ENCODE measurements at regions not wholly inside any gene's neighbourhood (a gene's known extent, or its start where the extent isn't known, plus 50 kb on each side); places are given as distances from the start of the nearest gene placed in this dataset.

DNA sequence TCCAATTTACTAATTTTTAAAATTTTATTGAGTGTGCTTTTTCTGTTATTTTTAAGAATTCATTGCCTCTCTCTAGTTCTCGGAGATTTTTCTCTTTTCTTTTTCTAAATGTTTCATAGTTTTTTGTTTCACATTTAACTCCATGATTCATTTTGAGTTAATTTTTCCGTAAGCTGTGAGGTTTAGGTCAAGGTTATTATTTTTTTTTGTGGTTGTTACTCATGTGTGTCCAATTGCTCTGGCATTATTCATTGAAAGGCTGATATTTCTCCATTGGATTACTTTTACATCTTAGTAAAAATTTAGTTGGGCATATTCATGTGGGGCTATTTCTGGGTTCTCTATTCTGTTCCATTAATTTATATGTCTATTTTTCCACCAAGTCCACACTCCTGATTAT, 220.8 kb downstream of the MID1IP1 start:
- TF ChIP-seq, protein P1, sequence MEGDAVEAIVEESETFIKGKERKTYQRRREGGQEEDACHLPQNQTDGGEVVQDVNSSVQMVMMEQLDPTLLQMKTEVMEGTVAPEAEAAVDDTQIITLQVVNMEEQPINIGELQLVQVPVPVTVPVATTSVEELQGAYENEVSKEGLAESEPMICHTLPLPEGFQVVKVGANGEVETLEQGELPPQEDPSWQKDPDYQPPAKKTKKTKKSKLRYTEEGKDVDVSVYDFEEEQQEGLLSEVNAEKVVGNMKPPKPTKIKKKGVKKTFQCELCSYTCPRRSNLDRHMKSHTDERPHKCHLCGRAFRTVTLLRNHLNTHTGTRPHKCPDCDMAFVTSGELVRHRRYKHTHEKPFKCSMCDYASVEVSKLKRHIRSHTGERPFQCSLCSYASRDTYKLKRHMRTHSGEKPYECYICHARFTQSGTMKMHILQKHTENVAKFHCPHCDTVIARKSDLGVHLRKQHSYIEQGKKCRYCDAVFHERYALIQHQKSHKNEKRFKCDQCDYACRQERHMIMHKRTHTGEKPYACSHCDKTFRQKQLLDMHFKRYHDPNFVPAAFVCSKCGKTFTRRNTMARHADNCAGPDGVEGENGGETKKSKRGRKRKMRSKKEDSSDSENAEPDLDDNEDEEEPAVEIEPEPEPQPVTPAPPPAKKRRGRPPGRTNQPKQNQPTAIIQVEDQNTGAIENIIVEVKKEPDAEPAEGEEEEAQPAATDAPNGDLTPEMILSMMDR (IDR thresholded peaks at IDR 0.05; ENCODE audit: insufficient read depth in 1 of 2, low read depth in 1 of 2, low read length in 1 of 2, severe bottlenecking in 1 of 2, unreplicated experiment in 1 of 2), result no peak
- no peaks in the 10 kb centered on the region for H3K36me3 ChIP-seq (ENCODE audit: control insufficient read depth, insufficient read depth, low read length)
- no TSS peak for BruUV-seq (replicated peaks)
- H3K27me3 ChIP-seq (replicated peaks; ENCODE audit: control insufficient read depth, insufficient read depth, low read length), result no peaks in the 10 kb centered on the region
- Mint-ChIP-seq H3K36me3 (ENCODE audit: insufficient read depth, unreplicated experiment) (no peaks in the 10 kb centered on the region), H3K27me3 (ENCODE audit: insufficient read depth, unreplicated experiment) (no peaks in the 10 kb centered on the region), H3K4me1 (ENCODE audit: low read depth, unreplicated experiment) (peaks cover 5% of the 10 kb centered on the region), H3K9me3 (ENCODE audit: unreplicated experiment) (no peaks in the 10 kb centered on the region), H3K4me3 (ENCODE audit: unreplicated experiment) (no peak overlapping the region), H3K27ac (ENCODE audit: unreplicated experiment) (no peak overlapping the region)
- no peaks in the 10 kb centered on the region for H3K9me3 ChIP-seq
- no peak overlapping the region for H3K4me3 ChIP-seq (ENCODE audit: low read depth, low read length)
- peaks cover 15% of the 10 kb centered on the region for H3K4me1 ChIP-seq
- DNase-seq, result no peak
- POLR2A ChIA-PET, result no interaction called here
- CTCF ChIA-PET, result no interaction called here
- intact Hi-C loops (cut with micrococcal nuclease; ENCODE audit: unreplicated experiment), result no loop called here

DNA sequence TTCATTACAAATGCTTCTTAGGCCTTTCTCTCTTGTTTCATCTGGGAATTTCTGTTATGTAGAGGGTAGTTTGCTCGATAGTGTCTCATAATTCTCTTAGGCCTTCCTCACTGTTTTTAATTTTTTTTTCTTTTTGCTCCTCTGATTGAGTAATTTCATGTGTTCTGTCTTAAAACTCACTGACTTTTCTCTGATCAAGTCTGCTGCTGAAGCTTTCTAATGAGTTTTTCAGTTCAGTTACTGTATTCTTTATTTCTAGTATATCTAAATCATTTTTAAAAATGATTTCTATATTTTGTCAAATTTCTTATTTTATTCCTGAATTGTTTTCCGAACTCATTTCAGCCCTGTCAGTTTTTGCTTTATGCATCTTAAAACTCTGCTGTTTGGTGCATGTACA, 228.0 kb downstream of the MID1IP1 start:
- intact Hi-C loops (cut with micrococcal nuclease; ENCODE audit: unreplicated experiment), result no loop called here
- no peaks in the 10 kb centered on the region for H3K27me3 Mint-ChIP-seq (ENCODE audit: insufficient read depth, unreplicated experiment)
- CTCF ChIA-PET, result no interaction called here
- no peaks in the 10 kb centered on the region for H3K4me1 Mint-ChIP-seq (ENCODE audit: low read depth, unreplicated experiment)
- Histone ChIP-seq H3K27me3 (replicated peaks; ENCODE audit: control insufficient read depth, insufficient read depth, low read length) (no peaks in the 10 kb centered on the region), H3K4me1 (no peaks in the 10 kb centered on the region), H3K36me3 (ENCODE audit: control insufficient read depth, insufficient read depth, low read length) (no peaks in the 10 kb centered on the region), H3K9me3 (peaks cover 6% of the 10 kb centered on the region; the same call in 1 of the 2 replicates), H3K4me3 (ENCODE audit: low read depth, low read length) (no peak overlapping the region)
- BruUV-seq (replicated peaks), result no TSS peak
- TF ChIP-seq, protein P1 (IDR thresholded peaks at IDR 0.05; ENCODE audit: insufficient read depth in 1 of 2, low read depth in 1 of 2, low read length in 1 of 2, severe bottlenecking in 1 of 2, unreplicated experiment in 1 of 2), result no peak
- H3K4me3 Mint-ChIP-seq (ENCODE audit: unreplicated experiment), result no peak overlapping the region
- H3K36me3 Mint-ChIP-seq (ENCODE audit: insufficient read depth, unreplicated experiment), result no peaks in the 10 kb centered on the region
- no peak overlapping the region for H3K27ac Mint-ChIP-seq (ENCODE audit: unreplicated experiment)
- no peak for DNase-seq
- POLR2A ChIA-PET, result no interaction called here
- peaks cover 22% of the 10 kb centered on the region for H3K9me3 Mint-ChIP-seq (ENCODE audit: unreplicated experiment)

DNA sequence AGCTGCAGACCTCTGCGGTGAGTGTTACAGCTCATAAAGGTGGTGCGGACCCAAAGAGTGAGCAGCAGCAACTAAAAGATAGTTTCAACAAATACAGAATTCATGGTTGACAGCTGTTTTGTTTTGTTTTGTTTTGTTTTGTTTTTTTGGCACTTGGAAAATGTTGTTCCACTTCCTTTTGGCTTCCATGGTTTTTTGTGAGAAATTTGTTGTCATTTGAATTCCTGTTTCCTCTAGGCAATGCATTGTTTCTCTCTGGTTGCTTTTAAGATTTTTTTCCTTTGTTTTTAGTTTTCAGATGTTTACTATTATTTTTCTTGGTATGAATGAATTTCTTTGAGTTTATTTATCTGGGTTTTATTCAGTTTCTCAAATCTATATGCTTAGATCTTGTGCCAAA, 229.4 kb downstream of the MID1IP1 start:
- Mint-ChIP-seq H3K9me3 (ENCODE audit: unreplicated experiment) (peaks cover 22% of the 10 kb centered on the region), H3K4me1 (ENCODE audit: low read depth, unreplicated experiment) (no peaks in the 10 kb centered on the region), H3K27ac (ENCODE audit: unreplicated experiment) (no peak overlapping the region), H3K4me3 (ENCODE audit: unreplicated experiment) (no peak overlapping the region), H3K36me3 (ENCODE audit: insufficient read depth, unreplicated experiment) (no peaks in the 10 kb centered on the region), H3K27me3 (ENCODE audit: insufficient read depth, unreplicated experiment) (no peaks in the 10 kb centered on the region)
- TF ChIP-seq, protein P1 (IDR thresholded peaks at IDR 0.05; ENCODE audit: insufficient read depth in 1 of 2, low read depth in 1 of 2, low read length in 1 of 2, severe bottlenecking in 1 of 2, unreplicated experiment in 1 of 2), result no peak
- BruUV-seq (replicated peaks), result no TSS peak
- intact Hi-C loops (cut with micrococcal nuclease; ENCODE audit: unreplicated experiment), result no loop called here
- no peak for DNase-seq
- no peaks in the 10 kb centered on the region for H3K27me3 ChIP-seq (replicated peaks; ENCODE audit: control insufficient read depth, insufficient read depth, low read length)
- H3K9me3 ChIP-seq, result peaks cover 6% of the 10 kb centered on the region; the same call in 1 of the 2 replicates
- no peaks in the 10 kb centered on the region for H3K36me3 ChIP-seq (ENCODE audit: control insufficient read depth, insufficient read depth, low read length)
- no peaks in the 10 kb centered on the region for H3K4me1 ChIP-seq
- ChIA-PET POLR2A (no interaction called here), CTCF (no interaction called here)
- no peak overlapping the region for H3K4me3 ChIP-seq (ENCODE audit: low read depth, low read length)

Data from Caco-2 (cell line).